Left ventricle myocardium inferior (tissue), 1 donor: ENCODE measurements at regions not wholly inside any gene's neighbourhood (a gene's known extent, or its start where the extent isn't known, plus 50 kb on each side); places are given as distances from the start of the nearest gene placed in this dataset.

ENCODE experiments used
- DNase-seq: peaks from one replicate; pipeline ENCODE4 v3.0.0-alpha.2; 2020
- H3K27ac ChIP-seq: fragments of 200-600 bp; replicated peaks from 2 replicates; pipeline ENCODE4 v1.8.0; 2021
- H3K27me3 ChIP-seq: fragments of 200-600 bp; 2 replicates; pipeline ENCODE4 v1.8.0; 2021; ENCODE audit warnings: low read depth
- H3K36me3 ChIP-seq: fragments of 200-600 bp; 2 replicates; pipeline ENCODE4 v1.8.0; 2021
- H3K4me1 ChIP-seq: fragments of 200-600 bp; 2 replicates; pipeline ENCODE4 v1.8.0; 2021
- H3K4me3 ChIP-seq: fragments of 200-600 bp; 2 replicates; pipeline ENCODE4 v1.8.0; 2021; ENCODE audit warnings: mild to moderate bottlenecking, moderate library complexity
- H3K9me3 ChIP-seq: fragments of 200-600 bp; replicated peaks from 2 replicates; pipeline ENCODE4 v1.8.0; 2021
- intact Hi-C: fragments of 100-400 bp; cut with micrococcal nuclease; formaldehyde crosslinking; loops from one replicate; pipeline ENCODE4 v1.11.0; 2022
- TF ChIP-seq, protein P1 (sequence below): fragments of 200-600 bp; IDR thresholded peaks from 2 replicates; pipeline ENCODE4 v1.8.0; 2021; ENCODE audit warnings: antibody characterized with exemption, mild to moderate bottlenecking, borderline replicate concordance
- donor health status: DM: no; HTN: yes; CAD: no; lungs with severe emphysema.

DNA sequence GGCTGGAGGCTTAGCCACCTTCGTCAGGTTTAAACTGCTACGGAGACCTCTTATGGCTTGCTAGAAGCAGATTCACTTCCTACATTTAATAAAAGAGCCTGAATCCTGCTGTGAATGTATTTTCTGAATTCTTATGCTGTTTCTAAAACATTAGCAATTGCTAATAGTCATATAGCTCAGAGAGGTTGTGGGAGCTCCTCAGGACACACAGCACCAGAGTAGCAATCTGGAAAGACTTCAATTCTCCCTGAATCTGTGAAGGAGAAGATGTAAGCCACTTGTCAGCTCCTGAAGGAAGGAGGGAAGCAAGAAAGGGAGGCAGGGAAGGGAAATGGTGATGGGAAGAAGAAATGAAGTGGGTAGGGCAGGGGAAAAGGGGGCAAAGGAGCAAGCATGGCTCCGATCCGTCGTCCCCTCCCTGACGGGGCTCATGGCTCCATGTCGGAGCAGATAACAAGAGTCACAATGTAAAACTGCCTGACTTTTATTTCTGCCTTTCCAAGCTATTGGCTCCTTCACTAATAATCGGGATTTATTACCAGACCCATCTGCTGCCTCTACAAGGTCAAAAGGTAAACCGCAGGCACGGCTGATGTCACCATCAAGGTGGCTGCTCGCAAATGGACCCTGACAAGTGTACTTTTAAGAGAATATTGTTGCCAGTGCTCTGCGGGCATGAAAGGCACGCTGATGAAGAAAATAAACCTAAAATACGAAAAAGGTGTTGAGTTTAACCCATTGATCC, 656.0 kb upstream of the SALL3 start:
- Histone ChIP-seq H3K27ac (no peak overlapping the region), H3K4me3 (no peak overlapping the region), H3K36me3 (no peaks in the 10 kb centered on the region), H3K27me3 (peaks cover 14% of the 10 kb centered on the region), H3K4me1 (no peaks in the 10 kb centered on the region), H3K9me3 (no peaks in the 10 kb centered on the region)
- DNase-seq = no peak
- TF ChIP-seq, protein P1, sequence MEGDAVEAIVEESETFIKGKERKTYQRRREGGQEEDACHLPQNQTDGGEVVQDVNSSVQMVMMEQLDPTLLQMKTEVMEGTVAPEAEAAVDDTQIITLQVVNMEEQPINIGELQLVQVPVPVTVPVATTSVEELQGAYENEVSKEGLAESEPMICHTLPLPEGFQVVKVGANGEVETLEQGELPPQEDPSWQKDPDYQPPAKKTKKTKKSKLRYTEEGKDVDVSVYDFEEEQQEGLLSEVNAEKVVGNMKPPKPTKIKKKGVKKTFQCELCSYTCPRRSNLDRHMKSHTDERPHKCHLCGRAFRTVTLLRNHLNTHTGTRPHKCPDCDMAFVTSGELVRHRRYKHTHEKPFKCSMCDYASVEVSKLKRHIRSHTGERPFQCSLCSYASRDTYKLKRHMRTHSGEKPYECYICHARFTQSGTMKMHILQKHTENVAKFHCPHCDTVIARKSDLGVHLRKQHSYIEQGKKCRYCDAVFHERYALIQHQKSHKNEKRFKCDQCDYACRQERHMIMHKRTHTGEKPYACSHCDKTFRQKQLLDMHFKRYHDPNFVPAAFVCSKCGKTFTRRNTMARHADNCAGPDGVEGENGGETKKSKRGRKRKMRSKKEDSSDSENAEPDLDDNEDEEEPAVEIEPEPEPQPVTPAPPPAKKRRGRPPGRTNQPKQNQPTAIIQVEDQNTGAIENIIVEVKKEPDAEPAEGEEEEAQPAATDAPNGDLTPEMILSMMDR = no peak
- intact Hi-C loops = no loop called here

DNA sequence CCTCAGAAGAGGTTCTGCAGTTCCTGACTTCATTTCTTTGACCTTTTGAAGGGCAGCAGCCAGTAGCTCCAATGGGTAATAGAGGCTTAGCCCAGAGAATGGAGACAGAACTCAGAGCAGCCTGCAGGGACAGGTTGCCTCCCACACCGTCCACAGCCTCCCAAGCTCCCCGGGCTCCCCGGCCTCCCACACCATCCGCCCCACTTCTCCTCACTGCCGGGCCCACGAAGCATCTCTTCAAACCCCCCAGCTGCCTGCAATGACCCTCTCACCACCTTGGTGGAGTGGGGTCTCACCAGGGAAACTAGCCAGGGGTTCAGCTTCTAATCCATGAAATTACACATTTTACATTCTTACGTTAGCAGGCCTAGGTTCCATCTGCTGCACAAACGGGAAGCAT, 652.0 kb upstream of the SALL3 start:
- Histone ChIP-seq H3K27ac (no peak overlapping the region), H3K4me3 (no peak overlapping the region), H3K4me1 (no peaks in the 10 kb centered on the region), H3K9me3 (no peaks in the 10 kb centered on the region), H3K27me3 (peaks cover 10% of the 10 kb centered on the region), H3K36me3 (no peaks in the 10 kb centered on the region)
- intact Hi-C loops = no loop called here
- TF ChIP-seq, protein P1 = no peak
- DNase-seq = no peak

DNA sequence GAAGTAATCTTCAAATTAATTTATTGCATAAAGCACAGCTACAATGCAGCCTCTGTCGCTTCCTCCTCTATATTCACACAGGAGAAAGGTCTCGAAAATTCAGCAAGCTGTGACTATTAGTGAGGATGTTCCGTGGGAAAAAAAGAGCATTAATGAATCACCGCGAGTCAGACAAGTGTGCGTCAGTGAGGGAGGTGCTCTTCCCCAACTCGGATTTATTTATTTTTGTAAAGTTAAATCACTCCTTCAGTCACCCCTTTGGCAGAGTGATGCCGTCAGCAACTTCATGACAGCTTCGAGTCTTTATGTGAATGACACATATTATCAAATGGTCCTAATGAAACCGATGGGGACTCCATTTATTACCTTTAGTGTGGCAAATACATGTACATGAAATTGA, 648.9 kb upstream of the SALL3 start:
- Histone ChIP-seq H3K27ac (no peak overlapping the region), H3K36me3 (no peaks in the 10 kb centered on the region), H3K9me3 (no peaks in the 10 kb centered on the region), H3K27me3 (no peaks in the 10 kb centered on the region), H3K4me3 (no peak overlapping the region), H3K4me1 (no peaks in the 10 kb centered on the region)
- intact Hi-C loops = no loop called here
- TF ChIP-seq, protein P1 = no peak
- DNase-seq = no peak

DNA sequence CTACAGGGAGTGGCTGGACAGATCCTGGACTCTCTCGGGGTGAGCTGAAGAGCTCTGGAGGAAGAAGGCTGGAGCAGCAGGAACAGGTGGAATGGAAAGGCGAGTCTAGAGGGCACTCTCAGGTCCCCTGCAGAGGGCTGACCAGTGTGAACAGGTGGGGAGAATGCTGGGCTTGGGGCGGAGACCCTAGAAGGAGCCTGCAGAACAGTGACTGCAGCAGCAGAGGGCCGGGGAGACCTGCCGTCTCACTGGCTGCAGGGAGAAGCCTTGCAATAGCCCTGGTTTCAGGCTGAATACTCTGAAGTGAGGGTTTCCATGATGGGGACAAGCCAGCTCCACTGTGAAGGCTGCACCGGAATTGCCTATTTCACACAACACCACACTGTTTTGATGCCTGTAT, 626.7 kb upstream of the SALL3 start:
- H3K9me3 ChIP-seq = no peaks in the 10 kb centered on the region
- no peak overlapping the region for H3K4me3 ChIP-seq
- no peak overlapping the region for H3K27ac ChIP-seq
- no peaks in the 10 kb centered on the region for H3K36me3 ChIP-seq
- TF ChIP-seq, protein P1 = no peak
- peaks cover 8% of the 10 kb centered on the region for H3K27me3 ChIP-seq
- no peaks in the 10 kb centered on the region for H3K4me1 ChIP-seq
- intact Hi-C loops = no loop called here
- DNase-seq = no peak

DNA sequence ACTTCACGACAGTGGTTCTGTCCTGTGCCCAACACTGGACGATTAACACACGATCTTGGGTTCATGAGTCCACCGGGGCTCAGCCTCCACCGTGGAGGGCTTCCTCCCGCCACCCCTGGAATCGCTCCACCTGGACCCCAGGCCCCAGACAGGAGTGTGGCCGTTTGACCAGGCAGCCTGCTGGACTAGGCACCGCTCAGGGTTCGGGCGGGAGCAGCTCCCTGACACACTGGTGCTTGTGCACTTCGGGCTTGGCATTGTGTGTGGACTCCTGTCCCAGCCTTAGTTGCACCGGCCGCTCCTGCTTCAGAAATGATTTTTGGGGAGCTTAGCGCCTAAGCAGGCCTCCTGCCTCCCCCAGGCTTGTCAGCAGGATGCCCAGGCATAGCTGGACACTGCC, 617.4 kb upstream of the SALL3 start:
- H3K4me1 ChIP-seq = no peaks in the 10 kb centered on the region
- H3K9me3 ChIP-seq = peaks cover 18% of the 10 kb centered on the region
- H3K27me3 ChIP-seq = peaks cover 4% of the 10 kb centered on the region
- TF ChIP-seq, protein P1 = no peak
- no peaks in the 10 kb centered on the region for H3K36me3 ChIP-seq
- no peak for DNase-seq
- no peak overlapping the region for H3K27ac ChIP-seq
- intact Hi-C loops = no loop called here
- H3K4me3 ChIP-seq = no peak overlapping the region
